MM.1S (cell line): ENCODE measurements at regions not wholly inside any gene's neighbourhood (a gene's known extent, or its start where the extent isn't known, plus 50 kb on each side); places are given as distances from the start of the nearest gene placed in this dataset.

Experiments
- DNase-seq: peaks from one replicate; pipeline ENCODE4 v3.0.0-alpha.2; 2015
- H2AFZ ChIP-seq: fragments of 300-600 bp; sonication (generic); 2 replicates; pipeline ENCODE4 v1.6.0; 2016; ENCODE audit warnings: antibody characterized with exemption, low read length
- H3F3A ChIP-seq: fragments of 300-600 bp; sonication (generic); 2 replicates; pipeline ENCODE4 v1.6.1; 2016; ENCODE audit warnings: mild to moderate bottlenecking, antibody characterized with exemption, low read length, moderate library complexity, mixed read lengths; ENCODE audit not compliant: insufficient read depth
- H3K27ac ChIP-seq: fragments of 300-600 bp; sonication (generic); 2 replicates; pipeline ENCODE4 v1.5.1; 2016; ENCODE audit warnings: mild to moderate bottlenecking, low read length
- H3K27me3 ChIP-seq: fragments of 300-600 bp; sonication (generic); replicated peaks from 2 replicates; pipeline ENCODE4 v1.6.0; 2016; ENCODE audit warnings: low read length; ENCODE audit not compliant: insufficient read depth
- H3K36me3 ChIP-seq: fragments of 300-600 bp; sonication (generic); replicated peaks from 2 replicates; pipeline ENCODE4 v1.6.1; 2016; ENCODE audit warnings: mild to moderate bottlenecking, low read length, mixed read lengths; ENCODE audit not compliant: insufficient read depth
- H3K4me1 ChIP-seq: fragments of 300-600 bp; sonication (generic); 2 replicates; pipeline ENCODE4 v1.6.1; 2016; ENCODE audit warnings: low read length, mixed read lengths
- H3K4me2 ChIP-seq: fragments of 300-600 bp; sonication (generic); 2 replicates; pipeline ENCODE4 v1.6.0; 2016; ENCODE audit warnings: low read depth, low read length
- H3K4me3 ChIP-seq: fragments of 300-600 bp; sonication (generic); 2 replicates; pipeline ENCODE4 v1.5.1; 2016; ENCODE audit warnings: low read length, mixed read lengths
- H3K79me2 ChIP-seq: fragments of 300-600 bp; sonication (generic); 2 replicates; pipeline ENCODE4 v1.6.1; 2016; ENCODE audit warnings: mixed run types, low read length, mixed read lengths
- H3K9ac ChIP-seq: fragments of 300-600 bp; sonication (generic); 2 replicates; pipeline ENCODE4 v1.6.1; 2016; ENCODE audit warnings: low read length, mixed read lengths
- H3K9me2 ChIP-seq: fragments of 300-600 bp; sonication (generic); replicated peaks from 2 replicates; pipeline ENCODE4 v1.6.1; 2016; ENCODE audit warnings: mild to moderate bottlenecking, low read length, mixed read lengths; ENCODE audit not compliant: insufficient read depth
- H3K9me3 ChIP-seq: fragments of 300-600 bp; sonication (generic); replicated peaks from 2 replicates; pipeline ENCODE4 v1.6.1; 2016; ENCODE audit warnings: mild to moderate bottlenecking, low read length, mixed read lengths; ENCODE audit not compliant: insufficient read depth
- H4K20me1 ChIP-seq: fragments of 300-600 bp; sonication (generic); 2 replicates; pipeline ENCODE4 v1.6.1; 2016; ENCODE audit warnings: mild to moderate bottlenecking, low read length, moderate library complexity, mixed read lengths; ENCODE audit not compliant: insufficient read depth
- EZH2 ChIP-seq: fragments of 300-600 bp; sonication (generic); optimal IDR thresholded peaks from 2 replicates; pipeline ENCODE3; 2017; ENCODE audit warnings: low read depth, mild to moderate bottlenecking, antibody characterized with exemption, low read length, mixed read lengths
- EZH2phosphoT487 ChIP-seq: fragments of 300-600 bp; sonication (generic); IDR thresholded peaks from 2 replicates; pipeline ENCODE4 v1.6.1; 2018; ENCODE audit warnings: antibody characterized with exemption, low read length
- TF ChIP-seq, protein P1 (sequence below): fragments of 300-600 bp; sonication (generic); IDR thresholded peaks from 2 replicates; pipeline ENCODE4 v1.5.1; 2016; ENCODE audit warnings: antibody characterized with exemption, low read length, mixed read lengths

DNA sequence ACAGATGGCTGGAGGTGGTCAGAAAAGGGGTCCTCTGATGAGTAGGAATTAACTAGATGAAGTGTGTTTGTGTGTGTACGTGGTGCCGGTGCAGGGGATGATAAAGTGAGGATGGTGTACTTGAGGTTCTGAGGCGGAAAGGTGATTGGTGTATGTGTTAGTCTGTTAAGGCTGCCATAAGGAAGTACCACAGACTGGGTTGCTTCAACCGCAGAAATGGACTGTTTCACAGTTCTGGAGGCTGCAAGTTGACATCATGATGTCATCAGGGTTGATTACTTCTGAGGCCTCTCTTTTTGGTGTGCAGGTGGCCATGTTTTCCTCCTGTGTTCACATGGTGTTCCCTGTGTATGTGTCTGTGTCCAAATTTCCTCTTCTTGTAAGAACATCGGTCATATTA is 202.4 kb upstream of the RGMA start:
- no peak overlapping the region for H2AFZ ChIP-seq
- H3K4me2 ChIP-seq: no peak overlapping the region
- H3K79me2 ChIP-seq: no peaks in the 10 kb centered on the region
- no peaks in the 10 kb centered on the region for H4K20me1 ChIP-seq
- H3K36me3 ChIP-seq: no peaks in the 10 kb centered on the region
- no peaks in the 10 kb centered on the region for H3K9me2 ChIP-seq
- no peak overlapping the region for H3K27ac ChIP-seq
- no peak overlapping the region for H3K9ac ChIP-seq
- no peaks in the 10 kb centered on the region for H3F3A ChIP-seq
- no peak for DNase-seq
- no peaks in the 10 kb centered on the region for H3K27me3 ChIP-seq
- H3K4me3 ChIP-seq: no peak overlapping the region
- H3K9me3 ChIP-seq: no peaks in the 10 kb centered on the region
- H3K4me1 ChIP-seq: no peaks in the 10 kb centered on the region
- TF ChIP-seq EZH2phosphoT487 (no peak), EZH2 (no peak)
- TF ChIP-seq, protein P1, sequence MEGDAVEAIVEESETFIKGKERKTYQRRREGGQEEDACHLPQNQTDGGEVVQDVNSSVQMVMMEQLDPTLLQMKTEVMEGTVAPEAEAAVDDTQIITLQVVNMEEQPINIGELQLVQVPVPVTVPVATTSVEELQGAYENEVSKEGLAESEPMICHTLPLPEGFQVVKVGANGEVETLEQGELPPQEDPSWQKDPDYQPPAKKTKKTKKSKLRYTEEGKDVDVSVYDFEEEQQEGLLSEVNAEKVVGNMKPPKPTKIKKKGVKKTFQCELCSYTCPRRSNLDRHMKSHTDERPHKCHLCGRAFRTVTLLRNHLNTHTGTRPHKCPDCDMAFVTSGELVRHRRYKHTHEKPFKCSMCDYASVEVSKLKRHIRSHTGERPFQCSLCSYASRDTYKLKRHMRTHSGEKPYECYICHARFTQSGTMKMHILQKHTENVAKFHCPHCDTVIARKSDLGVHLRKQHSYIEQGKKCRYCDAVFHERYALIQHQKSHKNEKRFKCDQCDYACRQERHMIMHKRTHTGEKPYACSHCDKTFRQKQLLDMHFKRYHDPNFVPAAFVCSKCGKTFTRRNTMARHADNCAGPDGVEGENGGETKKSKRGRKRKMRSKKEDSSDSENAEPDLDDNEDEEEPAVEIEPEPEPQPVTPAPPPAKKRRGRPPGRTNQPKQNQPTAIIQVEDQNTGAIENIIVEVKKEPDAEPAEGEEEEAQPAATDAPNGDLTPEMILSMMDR: no peak

DNA sequence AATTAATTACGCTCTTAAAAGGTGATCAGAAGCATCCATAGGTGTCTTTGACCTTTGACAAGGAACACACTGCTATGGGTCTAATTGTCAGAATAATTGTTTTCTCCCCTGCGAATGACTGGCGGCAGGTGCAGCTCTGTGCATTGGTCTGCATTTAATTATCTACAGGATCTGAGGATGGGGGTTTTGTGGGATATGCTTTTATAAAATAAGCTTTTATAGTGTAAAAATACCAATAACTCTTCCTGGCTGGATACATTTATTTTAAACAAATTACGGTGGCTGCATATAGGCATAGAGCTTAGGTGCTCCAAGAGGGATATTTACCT is 201.6 kb upstream of the RGMA start:
- Histone ChIP-seq H3F3A (no peaks in the 10 kb centered on the region), H4K20me1 (no peaks in the 10 kb centered on the region), H3K9me3 (no peaks in the 10 kb centered on the region), H3K79me2 (no peaks in the 10 kb centered on the region), H3K9me2 (no peaks in the 10 kb centered on the region), H3K36me3 (no peaks in the 10 kb centered on the region), H2AFZ (no peak overlapping the region), H3K9ac (no peak overlapping the region), H3K27me3 (no peaks in the 10 kb centered on the region), H3K4me3 (no peak overlapping the region), H3K27ac (no peak overlapping the region), H3K4me1 (no peaks in the 10 kb centered on the region), H3K4me2 (no peak overlapping the region)
- no peak for DNase-seq
- TF ChIP-seq, protein P1: no peak
- TF ChIP-seq EZH2phosphoT487 (no peak), EZH2 (no peak)

DNA sequence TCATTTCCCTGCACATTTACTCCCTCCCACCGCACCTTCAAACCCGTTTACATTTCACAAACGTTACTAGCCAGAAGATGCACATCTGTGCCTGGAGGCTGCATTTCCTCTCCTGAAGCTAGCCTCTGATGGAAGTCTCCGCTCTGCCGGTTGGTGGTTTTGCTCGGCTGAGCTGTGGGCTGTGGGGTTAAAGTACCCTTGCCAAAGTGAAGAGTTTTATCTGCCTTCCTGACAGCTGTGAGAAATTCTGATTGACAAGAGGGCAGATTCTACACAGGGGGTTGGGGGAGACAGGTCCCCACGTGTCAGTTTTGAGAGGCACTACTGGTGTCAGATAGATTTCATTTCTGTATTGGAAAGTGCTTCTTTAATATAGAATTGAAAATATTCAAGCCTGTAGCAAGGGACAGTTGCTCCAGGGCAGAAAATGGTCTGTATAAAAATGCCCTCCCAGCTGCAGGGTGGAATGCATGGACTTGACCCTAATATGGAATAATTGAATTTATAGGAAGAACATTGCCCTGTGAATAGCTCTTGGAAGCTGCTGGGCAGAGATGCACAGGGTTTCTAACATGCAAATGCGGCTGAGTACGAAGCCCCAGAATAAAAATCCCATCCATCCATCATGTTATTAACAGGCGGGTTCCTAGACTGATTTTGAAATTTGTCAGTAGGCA is 201.1 kb upstream of the RGMA start:
- H3K4me1 ChIP-seq: no peaks in the 10 kb centered on the region
- no peak overlapping the region for H3K4me3 ChIP-seq
- no peaks in the 10 kb centered on the region for H3K36me3 ChIP-seq
- no peaks in the 10 kb centered on the region for H3K79me2 ChIP-seq
- H3K27ac ChIP-seq: no peak overlapping the region
- no peaks in the 10 kb centered on the region for H4K20me1 ChIP-seq
- DNase-seq: no peak
- H3K27me3 ChIP-seq: no peaks in the 10 kb centered on the region
- H2AFZ ChIP-seq: no peak overlapping the region
- no peak overlapping the region for H3K4me2 ChIP-seq
- no peak for TF ChIP-seq EZH2
- TF ChIP-seq EZH2phosphoT487: no peak
- TF ChIP-seq, protein P1: no peak
- H3F3A ChIP-seq: no peaks in the 10 kb centered on the region
- no peaks in the 10 kb centered on the region for H3K9me2 ChIP-seq
- H3K9me3 ChIP-seq: no peaks in the 10 kb centered on the region
- H3K9ac ChIP-seq: no peak overlapping the region
